Activated CD4-positive, CD25-positive, alpha-beta regulatory T cell (primary cell): ENCODE measurements at regions not wholly inside any gene's neighbourhood (a gene's known extent, or its start where the extent isn't known, plus 50 kb on each side); places are given as distances from the start of the nearest gene placed in this dataset.

Source experiments
- DNase-seq, 4 experiments: peaks; one replicate each; lab custom pipeline; 2025; lab: John Stamatoyannopoulos, UW

DNA sequence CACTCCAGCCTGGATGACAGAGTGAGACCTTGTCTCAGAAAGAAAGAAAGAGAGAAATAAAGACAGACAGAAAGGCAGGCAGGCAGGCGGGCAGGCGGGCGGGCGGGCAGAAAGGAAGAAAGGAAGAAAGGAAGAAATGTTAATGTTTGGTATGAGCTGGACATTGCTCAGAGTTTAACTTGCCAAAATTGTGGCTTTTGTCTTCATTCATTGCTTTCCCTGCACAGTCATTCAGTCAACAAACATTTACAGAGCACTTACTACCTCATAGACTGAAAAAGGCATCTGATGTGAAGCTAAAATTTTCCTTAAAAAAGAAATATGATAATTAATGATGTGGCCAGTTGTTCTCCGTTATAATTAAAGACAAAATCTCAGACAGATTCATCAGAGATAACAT lies 247.1 kb downstream of the SPTSSA start:
- DNase-seq: no peak

DNA sequence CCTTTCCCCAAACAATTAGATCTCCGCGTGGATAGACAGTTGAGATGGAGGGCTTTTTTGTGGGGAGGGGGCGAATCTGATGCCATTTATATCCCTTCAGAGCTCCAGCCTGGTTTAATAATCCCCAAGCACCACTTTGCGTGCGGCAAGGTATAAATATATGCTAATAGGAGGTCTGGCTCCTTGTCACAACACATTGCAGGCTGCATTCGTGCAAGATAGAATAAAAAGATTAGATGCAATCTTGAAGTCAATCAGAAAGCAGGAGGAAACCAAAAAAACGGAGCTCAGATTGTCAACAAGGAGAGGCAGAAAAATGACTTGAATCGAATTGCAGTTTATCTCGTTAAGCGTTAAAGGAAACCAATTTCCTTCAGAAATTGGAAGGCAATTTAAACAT lies 248.7 kb downstream of the SPTSSA start:
- DNase-seq: no peak

DNA sequence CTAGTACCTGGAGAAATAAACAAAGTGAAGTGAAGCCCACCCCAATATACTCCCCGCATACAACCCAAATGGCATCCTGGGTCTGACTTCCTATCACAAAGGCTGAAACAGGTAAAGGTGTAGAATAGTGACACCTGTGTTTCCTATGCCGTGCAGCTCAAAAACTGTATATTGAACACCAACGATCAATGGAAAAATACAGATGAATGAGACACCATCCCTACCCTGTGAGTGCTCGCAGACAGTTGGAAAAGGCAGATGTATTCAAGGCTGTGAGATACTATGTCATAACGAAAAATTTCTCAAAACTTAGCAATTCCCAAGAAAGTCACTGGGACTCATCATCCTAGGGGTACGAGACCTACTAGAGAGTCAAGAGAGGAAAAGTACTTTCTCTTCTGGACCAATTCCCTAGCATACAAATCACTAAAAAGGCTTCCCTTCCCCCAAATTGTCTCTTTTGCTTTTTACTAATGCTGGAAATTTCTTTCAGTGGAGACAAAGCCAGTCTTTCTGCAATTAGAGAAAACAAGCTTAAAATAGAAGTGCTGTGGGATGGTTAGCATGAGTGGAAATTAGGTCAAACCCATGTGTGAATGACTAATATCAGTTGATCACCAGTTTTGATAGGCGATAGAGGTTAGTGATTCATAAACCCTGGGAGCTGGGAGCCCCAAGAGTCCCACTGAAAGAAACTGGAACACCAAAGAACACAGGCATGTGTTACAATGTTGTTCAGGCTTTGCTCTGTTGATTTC lies 249.7 kb downstream of the SPTSSA start:
- DNase-seq: no peak

DNA sequence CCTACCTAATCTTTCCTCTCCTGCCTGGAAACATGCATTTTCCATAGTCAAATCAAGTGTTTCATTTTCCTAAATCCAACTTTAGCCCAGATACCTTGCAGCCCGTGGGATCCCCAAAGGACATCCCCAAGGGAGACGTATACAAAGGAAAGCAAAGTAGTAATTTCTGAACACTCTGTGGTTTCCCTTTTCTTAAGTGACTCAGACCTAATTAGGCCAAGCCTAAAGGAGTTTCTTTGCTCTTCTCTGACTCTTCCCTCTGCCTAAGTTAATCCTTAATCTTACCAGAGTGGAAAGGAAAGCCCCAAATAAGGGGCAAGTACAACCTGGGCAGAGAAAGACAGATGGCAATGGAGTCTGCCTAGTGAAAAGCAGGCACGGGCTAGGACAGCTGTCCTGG lies 250.3 kb downstream of the SPTSSA start:
- no peak for DNase-seq

DNA sequence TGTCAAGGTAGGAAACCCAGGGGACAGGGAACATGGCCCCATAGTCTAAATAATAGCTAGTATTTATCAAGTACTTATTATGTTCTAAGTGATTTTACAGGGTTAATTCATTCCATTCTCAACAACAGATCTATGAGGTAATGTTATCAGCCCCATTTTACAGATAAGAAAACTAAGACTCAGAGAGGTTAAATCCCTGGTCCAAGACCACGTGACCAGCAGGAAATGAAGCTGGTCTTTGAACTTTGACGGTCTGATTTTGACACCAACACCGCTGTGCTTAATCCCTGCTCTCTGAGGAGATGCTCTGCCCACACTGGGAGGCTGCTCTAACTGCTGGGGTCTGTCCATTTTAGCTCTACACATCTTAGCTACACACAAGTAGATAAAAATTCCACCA lies 253.5 kb downstream of the SPTSSA start:
- no peak for DNase-seq

DNA sequence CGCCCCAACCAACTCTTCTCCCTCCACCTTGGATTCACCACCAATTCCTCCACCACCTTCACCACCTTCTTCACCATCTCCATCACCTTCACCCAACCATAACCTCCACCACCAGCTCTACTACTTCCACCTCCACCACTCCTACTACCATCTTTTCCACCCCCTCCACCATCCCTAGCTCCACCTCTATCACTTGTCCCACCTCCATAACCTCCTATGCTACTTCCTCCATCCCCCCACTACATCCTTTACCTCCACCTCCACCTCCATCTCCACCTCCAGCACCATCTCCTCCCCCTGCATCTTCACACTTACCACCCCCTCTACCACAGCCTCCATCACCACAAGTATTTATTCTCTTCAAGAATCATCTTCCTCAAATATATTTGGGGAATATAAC lies 254.9 kb upstream of the EGLN3 start:
- DNase-seq: no peak

DNA sequence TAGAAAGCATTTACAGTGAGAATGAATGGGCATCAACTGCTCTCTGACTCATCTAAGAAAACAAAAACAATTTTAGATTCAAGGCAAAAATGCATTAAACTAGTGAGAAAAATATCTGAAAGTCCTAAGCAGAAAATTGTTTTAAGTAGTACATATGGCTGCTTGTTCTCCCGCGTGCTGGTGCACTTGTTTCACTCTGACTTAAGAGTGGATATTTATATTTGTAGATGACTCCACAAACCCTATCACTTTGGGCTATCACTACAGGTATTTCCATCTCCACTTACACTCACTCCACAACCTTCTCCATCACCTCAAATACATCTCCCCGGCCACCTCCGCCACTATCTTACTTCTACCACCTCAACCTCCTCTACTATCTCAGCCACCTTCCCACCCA lies 253.9 kb upstream of the EGLN3 start:
- no peak for DNase-seq

DNA sequence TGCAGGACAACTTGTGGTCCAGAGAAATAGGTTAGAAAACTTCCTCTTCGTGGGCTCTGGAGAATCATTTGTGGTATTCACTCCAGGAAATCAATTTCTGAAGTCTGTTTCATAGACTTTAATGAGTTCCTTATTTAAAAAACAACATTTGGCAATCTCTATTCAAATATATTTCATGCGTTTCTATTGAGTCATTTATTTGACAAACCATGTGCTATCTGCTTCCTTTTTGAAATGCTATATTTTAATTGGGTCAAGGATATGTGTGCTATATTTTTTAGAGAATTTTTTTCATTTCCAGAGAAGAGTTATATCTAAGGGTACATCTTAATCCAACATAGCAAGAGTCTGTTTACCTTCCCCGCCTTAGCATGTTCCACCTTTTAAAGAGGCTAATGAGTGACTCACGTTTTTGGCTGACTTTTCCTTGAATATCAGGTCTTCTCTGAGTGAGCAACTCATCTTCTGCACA lies 252.4 kb upstream of the EGLN3 start:
- DNase-seq: no peak

DNA sequence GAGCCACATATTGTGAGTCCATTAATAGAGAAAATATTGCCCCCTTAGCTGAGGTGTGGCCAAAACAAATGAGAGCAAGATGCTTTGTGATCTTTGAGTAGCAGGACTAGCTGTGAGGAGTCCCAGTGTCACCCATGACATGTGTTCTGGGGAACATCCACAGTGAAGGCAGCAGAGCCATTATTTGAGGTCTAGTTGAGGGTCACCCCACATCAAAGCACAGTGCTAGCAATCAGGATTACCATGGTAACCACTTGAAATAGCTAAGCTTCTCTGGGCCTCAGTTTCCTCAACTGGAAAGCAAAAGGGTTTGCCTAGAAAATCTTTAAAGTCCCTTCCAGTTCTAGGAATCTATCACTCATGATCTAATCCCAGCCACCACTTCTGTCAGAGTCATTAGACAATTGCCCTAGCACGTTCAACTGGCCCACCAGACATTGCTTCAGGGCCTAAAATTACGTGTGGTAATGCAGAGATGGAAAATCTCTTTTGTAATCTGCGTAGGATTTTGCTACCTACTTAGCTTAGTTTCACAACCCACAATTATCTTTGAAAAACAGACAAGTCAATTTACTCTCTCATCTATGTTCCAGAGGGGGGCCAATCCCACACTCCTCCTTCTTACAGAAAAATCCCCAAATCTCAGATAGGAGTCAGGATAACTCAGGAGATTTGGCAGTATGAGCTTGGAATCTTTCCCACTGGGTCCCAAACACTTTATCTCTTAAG lies 251.2 kb upstream of the EGLN3 start:
- DNase-seq: no peak

DNA sequence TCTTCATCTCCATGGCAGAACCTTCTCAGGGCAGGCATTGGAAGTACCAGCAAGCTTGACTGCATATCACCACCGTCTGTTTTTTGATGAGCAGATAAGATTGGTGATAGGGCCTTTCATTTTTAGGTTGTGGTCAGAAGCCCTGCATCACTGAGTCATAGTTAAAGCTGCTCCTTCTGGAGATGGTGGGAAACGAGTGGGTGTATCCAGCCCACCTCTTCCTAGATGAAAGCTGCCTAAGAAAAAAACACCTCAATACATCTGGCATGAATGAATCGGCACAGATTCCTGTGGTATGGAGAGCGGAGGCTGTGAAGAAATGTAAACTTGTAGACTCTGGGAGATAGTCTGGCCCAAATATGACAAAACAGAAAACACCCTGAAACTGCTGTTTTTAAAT lies 248.7 kb upstream of the EGLN3 start:
- no peak for DNase-seq

DNA sequence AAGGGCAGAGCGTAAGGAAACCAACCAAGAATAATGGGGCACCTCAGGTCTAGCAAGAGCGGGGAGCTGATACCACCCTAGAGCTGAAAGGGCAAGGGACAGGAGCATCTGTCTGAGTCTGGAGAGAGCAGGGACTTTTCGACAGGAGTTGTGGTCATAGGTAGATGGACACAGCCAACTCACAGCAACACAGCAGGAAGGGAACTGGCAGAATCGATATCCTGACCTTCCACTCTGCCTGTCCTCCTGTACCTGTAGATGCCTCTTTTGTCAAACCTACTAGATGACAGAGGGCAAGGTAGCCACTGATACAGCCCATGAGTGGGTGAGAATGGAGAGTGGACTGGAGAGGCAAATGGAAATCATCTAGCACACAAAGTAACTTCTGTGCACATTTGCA lies 247.2 kb upstream of the EGLN3 start:
- DNase-seq: no peak

DNA sequence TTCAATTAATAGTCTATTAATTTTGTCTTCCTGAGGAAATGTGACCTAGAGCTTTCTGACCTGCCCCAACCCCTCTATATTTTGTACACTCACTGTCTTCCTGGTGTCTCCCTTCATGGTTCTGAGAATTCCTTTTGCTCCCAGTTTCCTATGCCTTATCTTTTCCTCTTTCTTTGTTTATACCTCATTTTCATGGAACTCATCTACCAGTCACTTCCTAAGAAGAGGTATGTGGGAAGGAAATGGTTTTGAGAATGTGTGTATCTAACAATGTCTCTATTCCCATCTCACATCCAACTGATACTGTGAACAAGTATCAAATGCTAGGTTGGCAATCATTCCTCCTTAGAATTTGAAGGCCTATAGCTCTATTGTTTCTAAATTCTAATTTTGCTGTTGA lies 245.1 kb upstream of the EGLN3 start:
- DNase-seq: no peak

DNA sequence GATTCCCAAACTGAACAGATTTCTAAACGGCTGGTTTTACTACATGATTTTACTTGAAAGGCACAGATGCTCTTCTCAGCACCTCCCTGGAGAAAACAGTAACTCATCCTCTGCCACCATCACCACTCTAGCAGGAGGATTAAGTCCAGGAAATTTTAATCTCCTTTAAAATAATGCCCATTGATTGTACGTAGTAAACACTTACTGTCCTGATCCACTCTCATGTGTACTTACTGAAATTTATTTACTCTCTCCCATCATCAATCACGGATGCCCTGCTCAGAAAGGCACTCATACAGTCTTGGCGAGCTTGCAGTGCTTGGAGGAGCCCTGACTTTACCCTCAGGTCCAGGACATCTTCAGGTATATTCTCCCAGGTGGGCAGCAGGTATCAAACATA lies 239.8 kb upstream of the EGLN3 start:
- DNase-seq: no peak

DNA sequence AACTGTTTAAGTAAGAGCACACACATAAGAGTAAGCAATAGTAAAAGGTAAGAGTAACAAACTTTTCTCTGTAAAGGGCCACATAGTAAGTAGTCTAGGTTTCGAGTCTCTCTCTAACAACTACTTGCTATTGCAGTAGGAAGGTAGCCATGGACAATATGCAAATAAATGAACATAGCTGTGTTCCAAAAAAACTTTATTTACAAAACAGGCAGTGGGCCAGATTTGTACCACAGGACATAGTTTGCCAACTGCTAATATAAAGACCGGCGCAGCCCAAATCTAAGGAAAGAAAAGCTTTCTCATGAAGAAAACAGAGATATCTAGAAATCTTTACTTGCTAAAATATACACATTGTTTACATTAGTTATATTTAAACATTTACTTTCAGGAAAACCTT lies 239.0 kb upstream of the EGLN3 start:
- no peak for DNase-seq

DNA sequence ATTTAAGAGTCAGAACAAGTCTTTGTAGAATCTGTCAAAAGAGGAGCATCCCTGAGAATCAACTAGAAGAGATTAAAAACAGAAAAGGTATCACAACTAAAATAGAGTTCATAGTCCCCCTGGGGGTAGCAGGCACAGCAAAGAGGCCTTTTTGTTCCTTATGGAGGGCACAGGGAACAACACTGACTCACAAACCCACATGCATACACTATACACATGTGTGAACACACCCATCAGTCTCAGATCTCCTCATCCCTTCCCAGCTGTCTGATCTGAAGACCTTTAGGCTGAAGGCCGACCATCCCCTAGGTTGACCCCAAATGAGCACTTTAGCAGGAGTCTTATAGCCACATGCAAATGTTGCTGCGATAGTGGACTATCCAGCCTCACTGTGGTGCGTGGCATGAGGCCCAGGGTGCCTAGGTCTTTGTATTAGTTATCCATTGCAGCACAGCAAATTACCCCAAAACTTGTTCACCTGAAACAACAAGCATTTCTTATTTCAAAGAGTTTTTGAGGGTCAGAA lies 236.7 kb upstream of the EGLN3 start:
- DNase-seq: no peak

DNA sequence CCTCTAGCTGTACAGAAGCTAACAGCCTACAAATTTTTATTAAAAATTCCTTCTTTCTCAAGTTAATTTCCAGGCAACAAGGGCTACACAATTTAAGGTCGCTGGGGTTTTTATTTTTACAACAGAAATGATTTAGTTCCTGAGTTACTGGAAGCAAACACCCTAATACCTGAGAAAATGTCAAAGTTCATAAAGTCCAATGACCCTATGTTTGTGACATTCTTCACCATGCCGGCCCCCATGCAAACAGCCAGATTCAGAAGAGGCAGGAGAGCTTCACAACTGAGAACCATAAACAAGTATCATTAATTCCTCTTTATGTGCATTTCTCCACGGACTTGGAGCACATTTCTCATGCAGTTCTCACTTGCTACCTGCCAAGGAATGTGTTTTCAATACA lies 236.2 kb upstream of the EGLN3 start:
- DNase-seq: no peak

DNA sequence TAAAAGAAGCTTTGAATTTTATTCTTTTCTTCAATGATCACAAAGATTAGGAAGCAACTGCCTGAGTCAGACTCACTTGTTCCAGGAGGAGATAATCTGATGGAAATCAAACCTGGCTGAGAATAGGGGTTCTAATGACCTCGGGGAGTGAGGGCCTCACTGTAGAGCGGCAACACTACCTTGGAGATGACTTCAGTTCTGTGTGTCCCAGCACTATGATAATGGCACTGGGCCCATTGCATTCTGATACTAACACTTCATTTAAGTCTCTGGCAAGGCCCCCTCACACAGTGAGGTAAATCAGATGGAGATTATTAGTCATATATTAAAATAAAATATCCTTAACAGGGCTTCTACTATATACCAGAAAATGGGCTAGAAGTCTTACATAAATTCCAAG lies 233.3 kb upstream of the EGLN3 start:
- DNase-seq: no peak

DNA sequence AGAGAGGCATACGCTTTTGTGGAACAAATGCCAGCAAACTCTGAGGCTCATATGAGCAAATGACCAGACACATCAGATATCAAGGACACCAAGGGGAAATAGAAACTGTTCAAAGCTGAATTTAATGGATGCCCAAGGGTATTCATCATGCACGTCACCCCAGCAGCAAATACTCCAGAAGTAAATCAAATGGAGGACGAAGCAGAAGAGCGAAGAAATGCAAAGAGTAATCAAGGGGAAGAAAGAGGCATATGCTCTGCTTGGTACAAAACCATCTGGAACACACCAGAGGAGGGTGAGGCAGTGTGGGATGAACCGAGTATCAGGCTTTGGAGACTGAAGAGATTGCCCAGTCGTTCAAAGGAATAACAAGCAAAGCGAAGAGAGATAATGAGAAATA lies 232.6 kb upstream of the EGLN3 start:
- no peak for DNase-seq

DNA sequence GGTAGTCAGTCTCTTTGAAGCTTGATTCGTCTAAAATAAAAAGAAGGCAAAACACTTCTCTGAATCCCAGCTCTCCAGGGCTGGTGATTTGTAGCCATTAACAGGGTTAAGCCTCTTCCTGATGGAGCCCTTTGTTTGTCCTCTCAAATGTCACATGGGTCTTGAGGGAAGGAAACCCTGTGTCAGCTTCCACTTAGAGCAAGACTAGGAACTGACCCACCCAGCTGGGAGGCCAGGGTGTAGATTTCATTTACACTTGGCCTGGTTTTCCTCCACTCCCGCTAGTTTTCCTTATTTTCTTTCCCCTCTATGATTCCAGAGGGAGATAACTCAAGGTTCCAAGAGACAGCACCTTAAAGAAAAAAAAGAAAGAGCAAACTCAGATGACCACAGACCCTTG lies 230.5 kb upstream of the EGLN3 start:
- DNase-seq: no peak

DNA sequence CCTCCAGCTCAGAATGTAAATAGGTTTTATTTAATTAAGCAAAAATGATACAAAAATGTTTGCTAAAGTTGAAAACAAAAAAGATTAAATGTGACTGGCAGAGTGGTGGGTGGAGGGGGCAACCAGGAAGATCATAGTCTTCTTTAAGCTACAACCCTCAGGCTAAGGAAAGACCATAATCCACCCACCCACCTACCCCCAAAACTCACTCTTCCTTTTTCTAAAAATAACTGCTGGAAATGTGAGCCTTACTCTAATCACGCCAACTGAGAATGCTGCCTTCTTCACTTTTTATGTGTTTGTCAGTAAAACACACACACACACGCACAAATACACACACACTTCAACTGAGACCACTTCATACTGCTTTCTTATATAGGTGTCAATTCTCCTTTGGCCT lies 230.0 kb upstream of the EGLN3 start:
- DNase-seq: no peak

DNA sequence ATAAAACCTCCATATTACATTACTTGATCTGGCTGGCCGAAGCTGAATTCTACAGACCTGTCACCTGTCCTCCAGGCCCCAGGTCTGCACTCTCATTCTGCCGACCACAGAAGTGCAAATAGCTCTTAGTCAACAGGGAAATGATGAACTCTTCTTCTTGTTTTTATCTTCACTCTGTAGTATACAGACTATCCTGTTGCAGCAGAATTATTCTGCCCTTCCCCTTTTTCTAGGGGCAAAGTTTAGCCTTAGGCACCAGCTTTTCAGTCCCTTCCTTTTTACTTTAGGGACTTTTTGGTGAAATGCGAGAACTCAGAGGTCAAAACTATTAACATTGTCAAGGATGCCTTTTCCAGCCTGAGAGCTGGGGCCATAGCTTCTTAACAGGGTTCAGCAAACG lies 229.6 kb upstream of the EGLN3 start:
- no peak for DNase-seq

DNA sequence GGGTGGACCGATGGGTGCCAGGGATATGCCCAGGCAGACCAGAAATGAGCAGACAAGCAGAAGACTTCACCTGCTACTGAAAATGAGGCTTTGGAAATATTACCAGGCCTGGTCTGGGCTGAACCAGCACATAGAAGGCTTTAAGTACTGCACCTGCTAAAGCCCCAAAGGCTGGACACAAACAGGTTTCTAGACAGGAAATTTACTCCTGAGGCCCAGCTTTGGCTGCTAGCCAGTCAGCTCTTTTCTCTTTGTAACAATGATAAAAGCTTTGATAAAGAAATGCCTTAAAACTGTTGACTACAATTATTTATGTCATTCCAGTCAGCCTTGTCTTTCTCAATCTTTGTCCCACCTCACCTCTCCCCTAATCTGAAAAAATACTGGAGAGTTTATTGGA lies 228.9 kb upstream of the EGLN3 start:
- no peak for DNase-seq

DNA sequence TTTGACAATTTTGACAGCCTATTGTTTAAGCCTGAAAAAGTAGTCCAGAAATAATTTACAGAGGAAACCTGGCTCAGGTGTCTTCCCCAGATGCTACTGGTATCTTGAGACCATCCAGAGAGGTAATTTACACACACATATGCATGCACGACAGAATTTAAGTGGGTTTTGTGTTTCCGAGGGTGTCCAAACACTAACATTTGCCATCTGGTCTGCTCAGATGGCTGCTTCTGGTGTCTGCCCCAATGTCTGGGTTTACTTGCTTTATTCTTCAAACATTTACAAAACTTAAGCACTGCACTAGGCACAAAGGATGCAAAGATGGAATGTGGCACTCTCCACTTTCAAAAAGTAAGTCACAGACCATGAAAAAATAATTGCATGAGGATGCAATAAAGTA lies 226.6 kb upstream of the EGLN3 start:
- no peak for DNase-seq

DNA sequence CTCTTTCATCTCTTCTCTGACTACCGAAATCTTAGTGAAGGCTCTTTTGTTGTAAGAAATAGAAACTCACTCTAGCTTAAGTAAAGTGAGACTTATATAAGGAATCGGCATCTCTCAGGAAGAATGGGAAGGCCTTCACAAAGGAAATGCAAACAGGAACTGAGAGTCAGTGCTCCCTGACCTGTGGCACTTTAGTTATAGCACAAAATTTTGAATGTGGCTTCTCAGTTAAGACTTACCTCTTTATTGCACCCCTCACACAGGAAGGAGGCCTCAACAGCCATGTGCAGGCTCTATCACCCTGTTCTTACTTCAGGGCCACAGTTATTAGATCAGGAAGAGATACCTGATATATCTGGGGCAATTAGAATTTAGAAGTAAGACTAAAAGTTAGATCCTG lies 224.7 kb upstream of the EGLN3 start:
- DNase-seq: no peak
